ENCODE measurements at regions not wholly inside any gene's neighbourhood (a gene's known extent, or its start where the extent isn't known, plus 50 kb on each side); places are given as distances from the start of the nearest gene placed in this dataset.

- peaks cover 0 to 4% (median 3%) of the 10 kb centered on the region in 3 donors for H3K27me3 Mint-ChIP-seq (ENCODE audit: low read depth in 3 of 3)
- TF ChIP-seq, protein P1, sequence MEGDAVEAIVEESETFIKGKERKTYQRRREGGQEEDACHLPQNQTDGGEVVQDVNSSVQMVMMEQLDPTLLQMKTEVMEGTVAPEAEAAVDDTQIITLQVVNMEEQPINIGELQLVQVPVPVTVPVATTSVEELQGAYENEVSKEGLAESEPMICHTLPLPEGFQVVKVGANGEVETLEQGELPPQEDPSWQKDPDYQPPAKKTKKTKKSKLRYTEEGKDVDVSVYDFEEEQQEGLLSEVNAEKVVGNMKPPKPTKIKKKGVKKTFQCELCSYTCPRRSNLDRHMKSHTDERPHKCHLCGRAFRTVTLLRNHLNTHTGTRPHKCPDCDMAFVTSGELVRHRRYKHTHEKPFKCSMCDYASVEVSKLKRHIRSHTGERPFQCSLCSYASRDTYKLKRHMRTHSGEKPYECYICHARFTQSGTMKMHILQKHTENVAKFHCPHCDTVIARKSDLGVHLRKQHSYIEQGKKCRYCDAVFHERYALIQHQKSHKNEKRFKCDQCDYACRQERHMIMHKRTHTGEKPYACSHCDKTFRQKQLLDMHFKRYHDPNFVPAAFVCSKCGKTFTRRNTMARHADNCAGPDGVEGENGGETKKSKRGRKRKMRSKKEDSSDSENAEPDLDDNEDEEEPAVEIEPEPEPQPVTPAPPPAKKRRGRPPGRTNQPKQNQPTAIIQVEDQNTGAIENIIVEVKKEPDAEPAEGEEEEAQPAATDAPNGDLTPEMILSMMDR (IDR thresholded peaks at IDR 0.05) = no peak
- Histone ChIP-seq H3K4me1 (ENCODE audit: control insufficient read depth in 1 of 2, insufficient read depth in 2 of 2, low read length in 2 of 2) (peaks cover 29 to 34% of the 10 kb centered on the region in 2 donors), H3K27ac (ENCODE audit: low read depth in 1 of 2, low read length in 2 of 2) (peak overlapping the region in 1 of 2 donors; percentile 77), H3K27me3 (ENCODE audit: control insufficient read depth in 2 of 2, insufficient read depth in 2 of 2, low read length in 2 of 2) (no peaks in the 10 kb centered on the region), H3K9ac (ENCODE audit: insufficient read depth, low read length, poor library complexity, severe bottlenecking) (no peak overlapping the region), H2AFZ (ENCODE audit: insufficient read depth, low read depth, low read length, poor library complexity, severe bottlenecking) (peak overlapping the region; percentile 71), H3K79me2 (ENCODE audit: insufficient read depth, low read length) (no peaks in the 10 kb centered on the region), H3K4me3 (replicated peaks in 1 of 3; ENCODE audit: low read depth in 2 of 3, low read length in 3 of 3) (peak overlapping the region in 1 of 3 experiments; percentile 44), H3K4me2 (replicated peaks; ENCODE audit: extremely low read depth, low read length, poor library complexity, severe bottlenecking) (peak overlapping the region; percentile 49), H4K20me1 (ENCODE audit: insufficient read depth, low read length) (no peaks in the 10 kb centered on the region), H3K36me3 (replicated peaks in 1 of 2; ENCODE audit: control insufficient read depth in 1 of 2, insufficient read depth in 2 of 2, low read length in 2 of 2) (no peaks in the 10 kb centered on the region), H3K9me3 (replicated peaks in 1 of 2; ENCODE audit: control insufficient read depth in 1 of 2, insufficient read depth in 1 of 2, low read length in 2 of 2) (no peaks in the 10 kb centered on the region)
- peaks cover 49% of the 10 kb centered on the region for H3K4me1 Mint-ChIP-seq
- peak; percentile 43 to 69 (median 52) for DNase-seq
- WGBS (ENCODE audit: insufficient coverage) = 6% methylated on average over 2 of the region's 5 CpGs
- H3K36me3 Mint-ChIP-seq = peaks cover 0 to 4% of the 10 kb centered on the region in 2 donors
- H3K4me3 Mint-ChIP-seq = peak overlapping the region in 1 of 2 donors; percentile 65
- peak overlapping the region; percentile 10 to 86 (median 64) for H3K27ac Mint-ChIP-seq
- intact Hi-C loops (cut with micrococcal nuclease) = loop anchor here in 1 of 2 donors (5.0 to 10.0 kb wide), 3 partner anchors 34 to 74 kb away; no protein-coding TSS in a partner anchor
- H3K9me3 Mint-ChIP-seq = peaks cover 0 to 8% (median 0%) of the 10 kb centered on the region in 7 donors
These were observed 169.9 kb upstream of the RBPJ start for GRCh38 chr4:26150948-26151347.

- intact Hi-C loops (cut with micrococcal nuclease) = loop anchor here in 1 of 2 donors (5.0 to 10.0 kb wide), 3 partner anchors 34 to 74 kb away; no protein-coding TSS in a partner anchor
- H3K4me2 ChIP-seq (replicated peaks; ENCODE audit: extremely low read depth, low read length, poor library complexity, severe bottlenecking) = no peak overlapping the region
- peak overlapping the region in 2 of 7 donors; percentile 18 to 58 for H3K27ac Mint-ChIP-seq
These were observed 169.2 kb upstream of the RBPJ start for GRCh38 chr4:26151615-26152014.

More at GRCh38 chr4:26151615-26152014, 169.2 kb upstream of the RBPJ start:
- no peaks in the 10 kb centered on the region for H3K9me3 ChIP-seq (replicated peaks in 1 of 2; ENCODE audit: control insufficient read depth in 1 of 2, insufficient read depth in 1 of 2, low read length in 2 of 2)
- H3K4me3 ChIP-seq (replicated peaks in 1 of 3; ENCODE audit: low read depth in 2 of 3, low read length in 3 of 3) = no peak overlapping the region
- H3K79me2 ChIP-seq (ENCODE audit: insufficient read depth, low read length) = no peaks in the 10 kb centered on the region
- TF ChIP-seq, protein P1 (IDR thresholded peaks at IDR 0.05) = no peak
- H2AFZ ChIP-seq (ENCODE audit: insufficient read depth, low read depth, low read length, poor library complexity, severe bottlenecking) = peak overlapping the region; percentile 71
- Mint-ChIP-seq H3K9me3 (peaks cover 0 to 8% (median 0%) of the 10 kb centered on the region in 7 donors), H3K36me3 (peaks cover 0 to 4% of the 10 kb centered on the region in 2 donors), H3K4me3 (no peak overlapping the region), H3K27me3 (ENCODE audit: low read depth in 3 of 3) (peaks cover 0 to 3% (median 2%) of the 10 kb centered on the region in 3 donors), H3K4me1 (peaks cover 47% of the 10 kb centered on the region)
- H3K27ac ChIP-seq (ENCODE audit: low read depth in 1 of 2, low read length in 2 of 2) = peak overlapping the region in 1 of 2 donors; percentile 77
- H3K36me3 ChIP-seq (replicated peaks in 1 of 2; ENCODE audit: control insufficient read depth in 1 of 2, insufficient read depth in 2 of 2, low read length in 2 of 2) = no peaks in the 10 kb centered on the region
- H3K4me1 ChIP-seq (ENCODE audit: control insufficient read depth in 1 of 2, insufficient read depth in 2 of 2, low read length in 2 of 2) = peaks cover 29 to 34% of the 10 kb centered on the region in 2 donors
- H3K27me3 ChIP-seq (ENCODE audit: control insufficient read depth in 2 of 2, insufficient read depth in 2 of 2, low read length in 2 of 2) = no peaks in the 10 kb centered on the region
- no peak overlapping the region for H3K9ac ChIP-seq (ENCODE audit: insufficient read depth, low read length, poor library complexity, severe bottlenecking)
- H4K20me1 ChIP-seq (ENCODE audit: insufficient read depth, low read length) = no peaks in the 10 kb centered on the region
- WGBS (ENCODE audit: insufficient coverage) = 97% methylated on average over 5 of the region's 7 CpGs
- no peak for DNase-seq

Data from CD14-positive monocyte (primary cell).